Neutrophil (primary cell): ENCODE measurements at regions not wholly inside any gene's neighbourhood (a gene's known extent, or its start where the extent isn't known, plus 50 kb on each side); places are given as distances from the start of the nearest gene placed in this dataset.

Experiments
- H3K27ac ChIP-seq: fragments of 200-600 bp; sonication (generic); 2 replicates; pipeline ENCODE4 v1.5.1; 2016; ENCODE audit warnings: mild to moderate bottlenecking, moderate library complexity
- H3K27me3 ChIP-seq: fragments of 200-600 bp; sonication (generic); 2 replicates; pipeline ENCODE4 v1.6.0; 2016; ENCODE audit warnings: mild to moderate bottlenecking
- H3K36me3 ChIP-seq: fragments of 200-600 bp; sonication (generic); 2 replicates; pipeline ENCODE4 v1.5.1; 2017
- H3K4me1 ChIP-seq, 2 experiments: fragments of 200-600 bp in 1 of 2; sonication (generic) in 1 of 2; 1 replicate in 1 of 2; 2 replicates in 1 of 2; pipeline versions ENCODE4 v1.5.1 to v1.6.1; 2013 to 2016; ENCODE audit warnings: low read depth in 1 of 2, low read length in 1 of 2, mild to moderate bottlenecking in 1 of 2, moderate library complexity in 1 of 2; ENCODE audit not compliant: control insufficient read depth in 1 of 2, insufficient read depth in 1 of 2
- H3K4me3 ChIP-seq, 2 experiments: fragments of 200-600 bp in 1 of 2; sonication (generic) in 1 of 2; 1 replicate in 1 of 2; 2 replicates in 1 of 2; pipeline ENCODE4 v1.5.1; 2013 to 2016; ENCODE audit warnings: low read depth in 1 of 2, low read length in 1 of 2, mild to moderate bottlenecking in 1 of 2, moderate library complexity in 1 of 2
- H3K9me3 ChIP-seq: fragments of 200-600 bp; sonication (generic); 2 replicates; pipeline ENCODE4 v1.5.1; 2016
- TF ChIP-seq, protein P1 (sequence below): fragments of 200-600 bp; sonication (generic); IDR thresholded peaks from 2 replicates; pipeline ENCODE4 v1.5.1; 2016; ENCODE audit warnings: antibody characterized with exemption

DNA sequence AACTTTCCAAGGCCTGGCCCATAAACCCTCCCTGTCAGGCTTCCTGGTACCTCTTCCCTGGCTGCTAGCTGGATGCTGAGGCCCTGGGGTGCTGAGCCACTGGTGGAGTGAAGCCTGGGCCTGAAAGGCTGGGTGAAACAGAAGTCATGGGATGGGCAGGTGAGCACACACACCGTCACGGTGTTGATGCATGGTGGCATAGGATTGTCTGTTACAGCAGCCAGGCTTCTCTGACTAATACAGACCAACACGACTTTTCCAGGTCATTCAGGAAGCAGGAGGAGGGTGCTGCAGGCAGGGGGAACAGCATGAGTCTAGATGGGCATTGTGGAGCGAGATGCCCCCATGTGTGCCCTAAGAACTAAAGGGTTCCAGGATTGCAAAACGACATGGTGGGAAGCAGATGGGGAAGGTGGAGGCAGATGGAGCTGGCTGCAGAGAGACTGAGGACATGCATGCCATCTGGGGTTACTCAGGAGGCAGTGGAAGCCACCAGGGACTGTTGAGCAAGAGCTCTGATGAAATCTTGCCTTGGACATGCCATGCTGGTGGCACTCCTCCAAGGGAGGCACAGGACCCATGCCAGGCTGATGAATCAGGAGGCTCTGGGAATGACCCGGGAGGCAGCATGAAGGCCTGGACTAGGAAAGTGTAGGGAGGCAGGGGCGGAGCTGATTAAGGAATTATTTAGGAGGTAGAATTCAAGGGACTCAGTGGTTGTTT, 480.9 kb downstream of the TSN start:
- H3K4me3 ChIP-seq, result no peak overlapping the region
- no peak overlapping the region for H3K27ac ChIP-seq
- H3K27me3 ChIP-seq, result no peaks in the 10 kb centered on the region
- no peaks in the 10 kb centered on the region for H3K4me1 ChIP-seq
- TF ChIP-seq, protein P1, sequence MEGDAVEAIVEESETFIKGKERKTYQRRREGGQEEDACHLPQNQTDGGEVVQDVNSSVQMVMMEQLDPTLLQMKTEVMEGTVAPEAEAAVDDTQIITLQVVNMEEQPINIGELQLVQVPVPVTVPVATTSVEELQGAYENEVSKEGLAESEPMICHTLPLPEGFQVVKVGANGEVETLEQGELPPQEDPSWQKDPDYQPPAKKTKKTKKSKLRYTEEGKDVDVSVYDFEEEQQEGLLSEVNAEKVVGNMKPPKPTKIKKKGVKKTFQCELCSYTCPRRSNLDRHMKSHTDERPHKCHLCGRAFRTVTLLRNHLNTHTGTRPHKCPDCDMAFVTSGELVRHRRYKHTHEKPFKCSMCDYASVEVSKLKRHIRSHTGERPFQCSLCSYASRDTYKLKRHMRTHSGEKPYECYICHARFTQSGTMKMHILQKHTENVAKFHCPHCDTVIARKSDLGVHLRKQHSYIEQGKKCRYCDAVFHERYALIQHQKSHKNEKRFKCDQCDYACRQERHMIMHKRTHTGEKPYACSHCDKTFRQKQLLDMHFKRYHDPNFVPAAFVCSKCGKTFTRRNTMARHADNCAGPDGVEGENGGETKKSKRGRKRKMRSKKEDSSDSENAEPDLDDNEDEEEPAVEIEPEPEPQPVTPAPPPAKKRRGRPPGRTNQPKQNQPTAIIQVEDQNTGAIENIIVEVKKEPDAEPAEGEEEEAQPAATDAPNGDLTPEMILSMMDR, result no peak
- no peaks in the 10 kb centered on the region for H3K36me3 ChIP-seq
- H3K9me3 ChIP-seq, result no peaks in the 10 kb centered on the region

- Histone ChIP-seq H3K36me3 (no peaks in the 10 kb centered on the region), H3K27me3 (no peaks in the 10 kb centered on the region), H3K9me3 (no peaks in the 10 kb centered on the region), H3K4me3 (no peak overlapping the region), H3K27ac (no peak overlapping the region), H3K4me1 (no peaks in the 10 kb centered on the region)
- TF ChIP-seq, protein P1, result no peak
Observed at GRCh38 chr2:122236925-122237324, 481.5 kb downstream of the TSN start.

- TF ChIP-seq, protein P1, result no peak
- Histone ChIP-seq H3K4me3 (no peak overlapping the region), H3K36me3 (no peaks in the 10 kb centered on the region), H3K27ac (no peak overlapping the region), H3K9me3 (no peaks in the 10 kb centered on the region), H3K27me3 (no peaks in the 10 kb centered on the region), H3K4me1 (no peaks in the 10 kb centered on the region)
Observed at GRCh38 chr2:122237450-122237849, 482.0 kb downstream of the TSN start.

- H3K4me1 ChIP-seq, result no peaks in the 10 kb centered on the region
- no peaks in the 10 kb centered on the region for H3K36me3 ChIP-seq
- no peak overlapping the region for H3K4me3 ChIP-seq
- H3K9me3 ChIP-seq, result no peaks in the 10 kb centered on the region
- H3K27ac ChIP-seq, result no peak overlapping the region
- TF ChIP-seq, protein P1, result no peak
- no peaks in the 10 kb centered on the region for H3K27me3 ChIP-seq
Observed at GRCh38 chr2:122238006-122238559, 482.6 kb downstream of the TSN start.

- TF ChIP-seq, protein P1, result no peak
- Histone ChIP-seq H3K36me3 (no peaks in the 10 kb centered on the region), H3K9me3 (no peaks in the 10 kb centered on the region), H3K4me3 (no peak overlapping the region), H3K27ac (no peak overlapping the region), H3K4me1 (no peaks in the 10 kb centered on the region), H3K27me3 (no peaks in the 10 kb centered on the region)
Observed at GRCh38 chr2:122239440-122239839, 484.0 kb downstream of the TSN start.
